Medulla oblongata (tissue), 1 donor: ENCODE measurements at regions not wholly inside any gene's neighbourhood (a gene's known extent, or its start where the extent isn't known, plus 50 kb on each side); places are given as distances from the start of the nearest gene placed in this dataset.

Source experiments
- DNase-seq: peaks from one replicate; pipeline ENCODE4 v3.0.0-alpha.2; 2015; ENCODE audit errors: extremely low spot score

- no peak for DNase-seq
These were observed 961.4 kb downstream of the DSC3 start for GRCh38 chr18:30081122-30081521.

- DNase-seq = no peak
These were observed 969.7 kb downstream of the DSC3 start for GRCh38 chr18:30072609-30073385.

GRCh38 chr18:30066288-30066687, 976.3 kb downstream of the DSC3 start:
- DNase-seq = no peak

GRCh38 chr18:30057398-30057797, 985.1 kb downstream of the DSC3 start:
- no peak for DNase-seq

- no peak for DNase-seq
These were observed 986.0 kb downstream of the DSC3 start for GRCh38 chr18:30056528-30056927.

- DNase-seq = no peak
These were observed 998.0 kb downstream of the DSC3 start for GRCh38 chr18:30044496-30044895.

GRCh38 chr18:30039201-30039600, 1003.3 kb downstream of the DSC3 start:
- no peak for DNase-seq

GRCh38 chr18:30034818-30035217, 1007.7 kb downstream of the DSC3 start:
- DNase-seq = no peak

GRCh38 chr18:30016179-30016578, 1026.4 kb downstream of the DSC3 start:
- DNase-seq = no peak

GRCh38 chr18:30004965-30005364, 1037.6 kb downstream of the DSC3 start:
- DNase-seq = no peak

- DNase-seq = no peak
These were observed 1060.3 kb downstream of the DSC3 start for GRCh38 chr18:29982218-29982617.

GRCh38 chr18:29979881-29980280, 1062.7 kb downstream of the DSC3 start:
- no peak for DNase-seq

GRCh38 chr18:29969876-29970275, 1072.7 kb downstream of the DSC3 start:
- DNase-seq = no peak

GRCh38 chr18:29962579-29962978, 1080.0 kb downstream of the DSC3 start:
- no peak for DNase-seq

GRCh38 chr18:29960539-29960938, 1082.0 kb downstream of the DSC3 start:
- DNase-seq = no peak

GRCh38 chr18:29930231-29930630, 1112.3 kb downstream of the DSC3 start:
- DNase-seq = no peak

- DNase-seq = no peak
These were observed 1114.5 kb downstream of the DSC3 start for GRCh38 chr18:29928081-29928480.

- no peak for DNase-seq
These were observed 1117.0 kb downstream of the DSC3 start for GRCh38 chr18:29925566-29925965.

- DNase-seq = no peak
These were observed 1130.2 kb downstream of the DSC3 start for GRCh38 chr18:29912351-29912750.

GRCh38 chr18:29892960-29893558, 1149.5 kb downstream of the DSC3 start:
- no peak for DNase-seq

- DNase-seq = no peak
These were observed 1159.4 kb downstream of the DSC3 start for GRCh38 chr18:29883114-29883513.

GRCh38 chr18:29882620-29883019, 1159.9 kb downstream of the DSC3 start:
- no peak for DNase-seq

GRCh38 chr18:29879763-29880162, 1162.8 kb downstream of the DSC3 start:
- DNase-seq = no peak
